ENCODE measurements at regions not wholly inside any gene's neighbourhood (a gene's known extent, or its start where the extent isn't known, plus 50 kb on each side); places are given as distances from the start of the nearest gene placed in this dataset.
A peak's percentile ranks its signal among the peaks of the same experiment; 100 is the strongest.

DNA sequence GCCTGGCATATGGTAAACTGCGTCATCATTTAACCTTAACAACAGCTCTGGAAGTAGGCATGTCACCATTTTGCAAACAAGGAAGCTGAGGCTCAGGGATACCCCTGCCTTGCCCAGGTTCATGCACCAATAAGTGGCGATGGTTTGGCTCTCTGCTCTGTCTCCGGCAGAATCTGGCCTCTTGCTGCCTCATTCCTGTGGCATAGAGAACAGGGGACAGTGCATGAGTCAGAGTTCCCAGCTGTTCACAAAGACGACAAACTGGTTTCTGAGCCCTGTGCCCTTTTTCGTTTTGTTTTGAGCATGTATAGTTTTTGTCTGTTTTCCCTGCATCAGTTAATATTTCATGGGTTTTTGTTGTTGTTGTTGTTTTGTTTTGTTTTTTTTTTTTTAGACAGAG, 236.8 kb downstream of the OPA1 start:
- no peak for DNase-seq

DNA sequence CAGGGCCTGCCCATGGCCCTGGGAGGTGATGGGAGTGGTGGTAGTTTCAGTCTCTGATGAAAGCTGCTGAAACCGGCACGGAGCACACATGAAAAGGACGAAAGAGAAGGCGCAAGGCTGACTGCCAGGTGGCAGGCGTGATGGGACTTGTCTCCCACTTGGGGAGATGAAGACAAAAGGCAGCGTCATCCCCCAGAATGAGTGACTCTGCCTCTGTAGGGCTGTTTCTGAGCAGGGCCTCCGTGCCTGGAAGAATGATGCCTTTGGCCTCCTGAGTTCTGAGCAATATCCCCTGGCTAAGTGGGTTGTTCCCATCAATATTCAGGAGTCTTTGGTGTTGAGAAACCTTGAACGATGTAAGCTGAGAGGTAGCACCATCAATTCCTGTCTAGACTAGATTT, 237.8 kb downstream of the OPA1 start:
- DNase-seq = no peak

GRCh38 chr3:193831495-193832455, 238.8 kb downstream of the OPA1 start:
- no peak for DNase-seq

- DNase-seq = no peak
These were observed 239.9 kb downstream of the OPA1 start for GRCh38 chr3:193832833-193833413.

DNA sequence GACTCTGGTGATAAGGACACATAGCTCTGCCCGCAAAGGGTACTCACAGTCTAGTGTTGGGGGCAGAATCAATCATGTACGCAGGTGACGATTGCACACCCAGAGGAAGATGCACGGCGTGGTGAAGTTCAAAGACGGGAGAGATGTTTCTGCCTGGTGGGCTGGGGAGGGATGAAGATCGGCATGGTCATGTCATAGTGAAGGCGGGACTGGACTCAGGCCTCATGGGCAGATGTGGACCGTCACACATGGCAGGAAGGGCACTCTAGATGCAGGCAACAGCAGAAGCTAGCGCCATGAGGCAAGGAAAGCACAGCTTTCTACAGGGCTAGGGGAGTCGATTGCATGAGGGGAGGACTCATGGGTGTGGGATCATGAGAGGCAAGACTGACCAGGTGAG, 240.6 kb downstream of the OPA1 start:
- no peak for DNase-seq

- no peak for DNase-seq
These were observed 242.4 kb downstream of the OPA1 start for GRCh38 chr3:193835414-193835813.

DNA sequence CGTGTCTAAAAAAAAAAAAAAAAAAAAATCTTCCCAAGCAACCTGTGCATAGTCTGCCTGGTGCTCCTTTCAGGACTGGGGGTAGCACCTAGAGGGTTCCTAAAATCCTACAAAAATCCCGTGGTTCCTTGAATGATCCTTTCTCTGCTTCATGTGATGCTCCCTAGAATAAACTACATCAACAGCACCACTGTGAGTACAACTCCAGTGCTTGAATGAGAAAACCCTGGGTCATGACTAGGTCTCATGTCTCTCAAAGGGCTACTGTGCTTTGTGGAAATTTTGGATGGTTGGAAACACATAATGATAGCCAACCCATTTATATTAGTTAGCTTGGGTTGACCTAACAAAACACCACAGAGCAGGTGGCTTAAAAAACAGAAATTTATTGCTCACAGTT, 243.5 kb downstream of the OPA1 start:
- DNase-seq = no peak

DNA sequence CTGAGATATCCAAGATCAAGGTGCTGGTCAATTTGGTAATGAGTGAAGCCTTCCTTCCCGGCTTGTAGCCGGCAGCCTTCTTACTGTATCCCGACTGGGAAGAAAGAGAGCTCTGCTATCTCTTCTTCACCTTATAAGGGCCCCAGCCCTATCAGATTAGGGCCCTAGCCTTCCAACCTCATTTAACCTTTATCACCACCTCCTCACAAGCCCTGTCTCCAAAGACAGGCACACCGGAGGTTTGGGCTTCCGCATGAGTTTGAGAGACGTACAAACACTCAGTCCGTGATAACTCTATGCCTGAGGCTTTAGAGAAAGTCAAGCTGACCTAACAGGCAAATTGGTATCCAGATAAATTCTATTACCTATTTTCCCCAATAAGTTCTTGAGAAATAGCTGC, 243.9 kb downstream of the OPA1 start:
- no peak for DNase-seq

DNA sequence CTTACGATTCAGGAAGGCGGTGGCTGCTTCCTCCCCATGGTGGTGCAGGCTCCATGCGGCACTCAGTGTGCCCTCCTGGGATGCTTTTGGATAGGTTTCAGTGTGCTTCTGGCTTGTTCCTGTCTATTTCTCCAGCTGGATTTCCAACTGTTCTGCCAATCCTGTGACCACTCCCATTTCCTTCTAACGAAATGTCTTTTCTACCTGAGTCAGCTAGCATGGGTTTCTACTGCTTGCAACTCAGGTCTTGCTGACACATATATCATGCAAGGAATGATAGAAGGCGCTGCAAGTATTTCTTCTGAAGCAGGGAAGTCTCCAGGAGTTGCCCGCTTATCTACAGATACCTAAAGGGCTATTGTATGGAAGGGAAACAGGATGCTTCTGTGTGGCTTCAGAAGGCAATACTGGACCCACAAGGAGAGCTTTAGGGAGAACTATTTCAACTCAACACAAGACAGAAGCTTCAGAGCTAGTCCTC, 244.4 kb downstream of the OPA1 start:
- DNase-seq = no peak

DNA sequence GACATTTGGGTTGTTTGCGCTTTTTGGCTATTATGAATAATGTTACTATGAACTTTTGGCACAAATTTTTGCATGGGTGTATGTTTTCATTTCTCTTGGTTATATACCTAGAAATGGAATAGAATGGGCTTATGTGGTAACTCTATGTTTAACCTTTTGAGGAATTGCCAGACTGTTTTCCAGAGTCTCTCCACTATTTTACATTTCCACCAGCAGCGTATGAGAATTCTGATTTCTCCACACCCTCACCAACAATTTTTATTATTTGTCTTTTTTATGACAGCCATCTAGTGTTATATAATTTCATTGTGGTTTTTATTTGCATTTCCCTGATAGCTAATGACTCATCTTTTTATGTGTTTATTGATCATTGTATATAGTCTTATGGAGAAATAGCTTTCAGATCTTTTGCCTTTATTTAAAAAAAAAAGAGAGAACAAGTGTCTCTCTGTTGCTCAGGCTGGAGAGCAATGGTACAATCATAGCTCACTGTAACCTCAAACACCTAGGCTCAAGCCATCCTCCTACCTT, 247.2 kb downstream of the OPA1 start:
- DNase-seq = no peak

DNA sequence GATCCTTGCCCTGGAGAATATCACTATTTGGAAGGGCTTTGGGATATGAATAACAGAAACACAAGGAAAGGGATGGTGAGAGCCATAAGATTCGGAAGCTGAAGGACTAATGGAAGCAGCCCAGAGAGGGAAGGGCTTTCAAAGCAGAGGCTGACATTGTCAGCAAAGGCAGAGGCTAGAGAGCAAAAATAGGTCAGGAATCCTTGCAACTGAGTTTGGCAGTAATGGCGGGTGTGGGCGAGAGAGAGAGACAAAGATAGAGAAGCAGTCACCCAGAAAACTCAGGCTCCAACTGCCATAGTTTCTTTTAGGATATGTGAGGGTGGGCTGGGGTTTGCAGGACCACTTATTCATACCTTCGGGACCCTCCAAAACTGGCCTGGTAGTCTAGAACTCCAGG, 248.6 kb downstream of the OPA1 start:
- no peak for DNase-seq

- DNase-seq = peak; percentile 13
These were observed 249.2 kb downstream of the OPA1 start for GRCh38 chr3:193842029-193842798.

- no peak for DNase-seq
These were observed 249.9 kb downstream of the OPA1 start for GRCh38 chr3:193842832-193843473.

GRCh38 chr3:193843474-193844301, 250.7 kb downstream of the OPA1 start:
- no peak for DNase-seq

DNA sequence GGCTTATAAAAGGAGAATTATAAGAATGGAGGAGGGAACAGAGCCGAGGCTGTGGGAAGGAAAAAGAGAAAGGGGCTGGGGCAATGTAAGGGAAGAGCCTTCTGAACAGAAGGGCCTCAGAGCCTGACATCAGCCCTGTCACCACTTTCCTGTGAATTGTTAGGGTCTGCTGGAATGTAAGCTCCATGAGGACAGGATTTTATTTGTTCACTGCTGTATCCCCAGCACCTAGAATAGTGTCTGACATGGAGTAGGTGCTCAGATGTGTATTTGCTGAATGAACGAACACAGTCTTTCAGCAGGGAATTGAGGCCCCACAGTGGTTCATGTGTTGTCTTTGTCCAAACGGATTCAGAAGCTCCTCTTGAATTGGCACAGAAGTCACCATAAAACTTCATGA, 251.5 kb downstream of the OPA1 start:
- no peak for DNase-seq

DNA sequence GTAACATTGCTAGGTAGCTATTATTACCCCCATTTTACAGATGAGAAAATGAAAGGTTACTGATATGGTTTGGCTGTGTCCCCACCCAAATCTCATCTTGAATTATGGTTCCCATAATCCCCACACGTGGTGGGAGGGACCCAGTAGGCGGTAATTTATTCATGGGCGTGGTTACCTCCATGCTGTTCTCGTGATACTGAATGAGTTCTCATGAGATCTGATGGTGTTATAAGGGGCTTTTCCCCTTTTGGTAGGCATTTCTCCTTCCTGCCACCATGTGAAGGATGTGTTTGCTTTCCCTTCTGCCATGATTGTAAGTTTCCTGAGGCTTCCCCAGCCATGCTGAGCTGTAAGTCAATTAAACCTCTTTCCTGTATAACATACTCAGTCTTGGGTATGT, 252.1 kb downstream of the OPA1 start:
- no peak for DNase-seq

- DNase-seq = no peak
These were observed 253.6 kb downstream of the OPA1 start for GRCh38 chr3:193846569-193846968.

- DNase-seq = no peak
These were observed 254.4 kb downstream of the OPA1 start for GRCh38 chr3:193847402-193847801.

- DNase-seq = no peak
These were observed 255.5 kb downstream of the OPA1 start for GRCh38 chr3:193848547-193848946.

DNA sequence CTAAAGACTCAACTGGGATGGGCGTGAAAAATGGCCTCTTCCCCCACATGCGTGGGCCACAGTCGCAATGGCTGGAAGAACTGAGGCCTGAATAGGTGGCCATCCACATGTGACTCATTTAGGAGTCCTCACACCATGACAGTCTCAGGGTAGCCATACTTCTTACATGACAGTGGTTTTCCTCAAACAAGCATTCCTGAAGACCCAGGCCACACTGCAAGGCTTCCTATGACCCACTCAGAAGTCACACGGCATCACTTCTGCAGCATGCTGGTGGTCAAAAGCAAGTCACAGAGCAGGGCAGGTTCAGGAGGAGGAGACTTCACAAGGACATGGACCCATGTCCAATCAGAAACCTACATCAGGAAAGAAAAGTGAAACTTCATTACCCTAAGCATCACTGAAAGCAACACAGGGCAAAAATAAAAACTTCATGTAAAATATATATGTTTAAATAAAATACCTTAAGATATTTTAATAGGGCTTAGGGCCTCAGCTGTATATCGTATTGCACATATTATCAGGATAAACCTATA, 257.1 kb downstream of the OPA1 start:
- DNase-seq = no peak

GRCh38 chr3:193851428-193851847, 258.4 kb downstream of the OPA1 start:
- no peak for DNase-seq
